Hepatocyte (in vitro differentiated cells): ENCODE measurements at regions not wholly inside any gene's neighbourhood (a gene's known extent, or its start where the extent isn't known, plus 50 kb on each side); places are given as distances from the start of the nearest gene placed in this dataset.

Experiments
- EZH2 ChIP-seq: fragments of 200-600 bp; sonication (generic); IDR thresholded peaks from 2 replicates; pipeline ENCODE4 v1.6.1; 2016; ENCODE audit warnings: antibody characterized with exemption, mild to moderate bottlenecking, borderline replicate concordance
- TF ChIP-seq, protein P1 (sequence below): fragments of 200-600 bp; sonication (generic); IDR thresholded peaks from 2 replicates; pipeline ENCODE4 v1.5.1; 2016; ENCODE audit warnings: antibody characterized with exemption, mild to moderate bottlenecking; ENCODE audit not compliant: poor library complexity

DNA sequence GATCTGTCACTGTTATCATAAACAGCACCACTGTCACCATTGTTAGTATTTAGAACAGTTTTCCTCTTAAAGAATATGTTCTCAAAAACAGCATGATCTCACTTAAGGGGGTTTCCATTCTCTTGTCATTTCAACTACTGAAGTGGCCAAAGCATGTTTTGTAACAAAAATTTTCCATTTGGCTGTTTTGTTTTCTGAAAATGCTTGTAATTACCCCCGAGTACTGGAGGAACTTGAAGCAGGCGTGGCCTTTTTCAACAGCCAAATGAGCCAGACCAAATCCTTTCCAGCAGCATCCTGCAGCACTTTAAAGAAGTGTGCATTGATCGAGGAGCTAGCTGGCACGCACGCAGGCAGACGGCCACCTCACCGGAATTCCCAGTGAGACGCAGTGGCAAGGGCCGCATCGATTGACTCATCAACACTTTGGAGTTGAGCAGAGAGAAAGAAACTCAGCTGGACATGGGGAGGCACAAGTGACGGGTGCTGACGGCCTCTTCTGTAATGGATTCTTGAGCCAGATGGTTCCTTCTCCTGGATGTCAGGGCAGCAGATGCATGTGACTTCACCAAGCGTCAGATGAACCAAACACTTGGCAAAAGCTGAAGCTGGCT, 234.3 kb upstream of the IGF1R start:
- TF ChIP-seq, protein P1, sequence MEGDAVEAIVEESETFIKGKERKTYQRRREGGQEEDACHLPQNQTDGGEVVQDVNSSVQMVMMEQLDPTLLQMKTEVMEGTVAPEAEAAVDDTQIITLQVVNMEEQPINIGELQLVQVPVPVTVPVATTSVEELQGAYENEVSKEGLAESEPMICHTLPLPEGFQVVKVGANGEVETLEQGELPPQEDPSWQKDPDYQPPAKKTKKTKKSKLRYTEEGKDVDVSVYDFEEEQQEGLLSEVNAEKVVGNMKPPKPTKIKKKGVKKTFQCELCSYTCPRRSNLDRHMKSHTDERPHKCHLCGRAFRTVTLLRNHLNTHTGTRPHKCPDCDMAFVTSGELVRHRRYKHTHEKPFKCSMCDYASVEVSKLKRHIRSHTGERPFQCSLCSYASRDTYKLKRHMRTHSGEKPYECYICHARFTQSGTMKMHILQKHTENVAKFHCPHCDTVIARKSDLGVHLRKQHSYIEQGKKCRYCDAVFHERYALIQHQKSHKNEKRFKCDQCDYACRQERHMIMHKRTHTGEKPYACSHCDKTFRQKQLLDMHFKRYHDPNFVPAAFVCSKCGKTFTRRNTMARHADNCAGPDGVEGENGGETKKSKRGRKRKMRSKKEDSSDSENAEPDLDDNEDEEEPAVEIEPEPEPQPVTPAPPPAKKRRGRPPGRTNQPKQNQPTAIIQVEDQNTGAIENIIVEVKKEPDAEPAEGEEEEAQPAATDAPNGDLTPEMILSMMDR = no peak
- no peak for TF ChIP-seq EZH2
